T-helper 1 cell treated with Interleukin-12 subunit alpha and Interleukin-12 subunit beta and Interleukin-4 antibody, amounts not matched to agents 30 μg/mL and 1 μg/mL, for 36 hours (primary cell): ENCODE measurements at regions not wholly inside any gene's neighbourhood (a gene's known extent, or its start where the extent isn't known, plus 50 kb on each side); places are given as distances from the start of the nearest gene placed in this dataset.

Experiments
- H3K27ac Mint-ChIP-seq: one replicate; pipeline ENCODE4 v1.8.0; 2021; ENCODE audit warnings: mild to moderate bottlenecking, mixed read lengths
- H3K27me3 Mint-ChIP-seq: one replicate; pipeline ENCODE4 v1.8.0; 2021; ENCODE audit warnings: low read depth, mixed read lengths
- H3K36me3 Mint-ChIP-seq: one replicate; pipeline ENCODE4 v1.8.0; 2021; ENCODE audit warnings: low read depth, mixed read lengths
- H3K4me1 Mint-ChIP-seq: one replicate; pipeline ENCODE4 v1.8.0; 2021; ENCODE audit warnings: low read depth, mixed read lengths
- H3K4me3 Mint-ChIP-seq: one replicate; pipeline ENCODE4 v1.8.0; 2021; ENCODE audit warnings: mild to moderate bottlenecking, moderate library complexity, mixed read lengths
- H3K9me3 Mint-ChIP-seq: one replicate; pipeline ENCODE4 v1.8.0; 2021; ENCODE audit warnings: mixed read lengths

GRCh38 chr13:89267734-89268133 lies 1596.6 kb downstream of the SLITRK5 start:
- H3K4me1 Mint-ChIP-seq: no peaks in the 10 kb centered on the region
- H3K27ac Mint-ChIP-seq: no peak overlapping the region
- peaks cover 19% of the 10 kb centered on the region for H3K9me3 Mint-ChIP-seq
- H3K27me3 Mint-ChIP-seq: no peaks in the 10 kb centered on the region
- no peak overlapping the region for H3K4me3 Mint-ChIP-seq
- H3K36me3 Mint-ChIP-seq: no peaks in the 10 kb centered on the region

- Mint-ChIP-seq H3K9me3 (peaks cover 15% of the 10 kb centered on the region), H3K36me3 (no peaks in the 10 kb centered on the region), H3K27me3 (no peaks in the 10 kb centered on the region), H3K4me3 (no peak overlapping the region), H3K4me1 (no peaks in the 10 kb centered on the region), H3K27ac (no peak overlapping the region)
These were observed 1598.6 kb downstream of the SLITRK5 start for GRCh38 chr13:89269737-89270136.

DNA sequence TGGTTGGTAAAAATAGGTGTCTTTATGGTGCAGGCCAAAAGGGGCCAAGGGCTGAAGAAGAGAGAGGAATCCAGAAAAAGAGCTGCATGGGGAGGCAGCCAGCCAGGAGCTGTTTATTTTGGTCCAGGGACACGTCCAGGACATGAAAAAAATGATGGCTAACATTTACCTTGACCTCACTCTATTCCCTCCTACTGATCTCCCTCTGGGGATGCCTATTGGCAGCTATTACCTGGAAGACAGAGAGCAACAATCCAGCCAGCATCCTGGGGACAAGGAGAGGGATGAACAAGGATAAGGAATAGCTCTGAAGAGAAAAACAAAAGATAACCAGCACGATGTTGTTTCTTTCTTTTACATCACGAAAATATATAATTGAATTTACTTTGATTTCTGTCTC lies 1599.6 kb downstream of the SLITRK5 start:
- H3K9me3 Mint-ChIP-seq: peaks cover 15% of the 10 kb centered on the region
- no peaks in the 10 kb centered on the region for H3K4me1 Mint-ChIP-seq
- no peak overlapping the region for H3K27ac Mint-ChIP-seq
- no peak overlapping the region for H3K4me3 Mint-ChIP-seq
- no peaks in the 10 kb centered on the region for H3K27me3 Mint-ChIP-seq
- H3K36me3 Mint-ChIP-seq: no peaks in the 10 kb centered on the region

GRCh38 chr13:89279374-89279773 lies 1608.2 kb downstream of the SLITRK5 start:
- H3K4me3 Mint-ChIP-seq: no peak overlapping the region
- H3K9me3 Mint-ChIP-seq: peaks cover 16% of the 10 kb centered on the region
- no peaks in the 10 kb centered on the region for H3K36me3 Mint-ChIP-seq
- no peaks in the 10 kb centered on the region for H3K27me3 Mint-ChIP-seq
- H3K4me1 Mint-ChIP-seq: no peaks in the 10 kb centered on the region
- no peak overlapping the region for H3K27ac Mint-ChIP-seq

DNA sequence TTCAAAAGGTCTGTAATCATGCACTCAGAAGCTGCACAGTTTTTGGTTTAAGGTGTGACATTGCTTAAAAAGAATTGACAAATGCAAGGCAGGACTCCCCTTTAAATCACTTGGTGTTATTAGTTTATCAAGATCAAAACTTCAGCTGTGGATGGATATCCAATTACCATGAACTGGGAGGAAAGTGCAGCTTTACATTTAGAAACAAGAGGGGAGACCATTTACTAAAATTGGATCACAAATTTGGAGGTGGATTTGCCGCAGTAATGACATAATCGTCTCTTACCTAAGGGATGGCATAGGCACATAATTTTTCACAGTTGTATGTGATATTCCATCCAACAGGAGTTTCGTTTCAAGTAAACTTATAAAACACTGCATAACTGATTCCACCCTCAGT lies 1610.2 kb downstream of the SLITRK5 start:
- no peaks in the 10 kb centered on the region for H3K4me1 Mint-ChIP-seq
- H3K27me3 Mint-ChIP-seq: no peaks in the 10 kb centered on the region

DNA sequence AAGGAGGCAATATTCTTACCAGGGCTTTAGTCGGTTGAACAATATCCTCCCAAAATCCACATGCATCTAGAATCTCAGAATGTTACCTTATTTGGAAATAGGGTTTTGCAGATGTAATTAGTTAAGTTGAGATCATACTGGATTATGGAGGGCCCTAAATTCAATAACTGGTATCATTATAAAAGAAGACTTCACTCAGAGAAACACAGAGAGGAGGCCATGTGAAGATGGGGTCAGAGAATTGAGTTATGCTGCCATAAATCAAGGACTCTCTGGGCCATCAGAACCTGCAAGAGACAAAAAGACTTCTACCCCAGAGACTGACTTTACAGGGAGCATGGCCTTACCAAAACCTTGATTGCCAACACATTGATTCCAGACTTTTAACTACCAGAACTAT lies 1611.1 kb downstream of the SLITRK5 start:
- H3K9me3 Mint-ChIP-seq: peaks cover 16% of the 10 kb centered on the region
- no peak overlapping the region for H3K27ac Mint-ChIP-seq
- no peaks in the 10 kb centered on the region for H3K27me3 Mint-ChIP-seq
- no peaks in the 10 kb centered on the region for H3K4me1 Mint-ChIP-seq
- H3K36me3 Mint-ChIP-seq: no peaks in the 10 kb centered on the region
- H3K4me3 Mint-ChIP-seq: no peak overlapping the region

More for the DNA sequence above, 1610.2 kb downstream of the SLITRK5 start:
- H3K27ac Mint-ChIP-seq: no peak overlapping the region
- no peak overlapping the region for H3K4me3 Mint-ChIP-seq
- no peaks in the 10 kb centered on the region for H3K36me3 Mint-ChIP-seq
- H3K9me3 Mint-ChIP-seq: peaks cover 16% of the 10 kb centered on the region

GRCh38 chr13:89287381-89287780 lies 1616.2 kb downstream of the SLITRK5 start:
- Mint-ChIP-seq H3K4me3 (no peak overlapping the region), H3K9me3 (peaks cover 19% of the 10 kb centered on the region), H3K27ac (no peak overlapping the region), H3K36me3 (no peaks in the 10 kb centered on the region), H3K4me1 (no peaks in the 10 kb centered on the region), H3K27me3 (no peaks in the 10 kb centered on the region)

GRCh38 chr13:89294115-89294867 lies 1623.1 kb downstream of the SLITRK5 start:
- H3K4me1 Mint-ChIP-seq: no peaks in the 10 kb centered on the region
- no peaks in the 10 kb centered on the region for H3K36me3 Mint-ChIP-seq
- no peak overlapping the region for H3K27ac Mint-ChIP-seq
- H3K27me3 Mint-ChIP-seq: no peaks in the 10 kb centered on the region
- H3K9me3 Mint-ChIP-seq: peaks cover 24% of the 10 kb centered on the region
- no peak overlapping the region for H3K4me3 Mint-ChIP-seq

- H3K4me3 Mint-ChIP-seq: no peak overlapping the region
- no peaks in the 10 kb centered on the region for H3K4me1 Mint-ChIP-seq
These were observed 1636.1 kb downstream of the SLITRK5 start for GRCh38 chr13:89307278-89307677.

GRCh38 chr13:89310943-89311672 lies 1639.9 kb downstream of the SLITRK5 start:
- Mint-ChIP-seq H3K9me3 (peaks cover 3% of the 10 kb centered on the region), H3K27me3 (no peaks in the 10 kb centered on the region), H3K36me3 (no peaks in the 10 kb centered on the region), H3K4me3 (no peak overlapping the region), H3K27ac (no peak overlapping the region), H3K4me1 (no peaks in the 10 kb centered on the region)

More at GRCh38 chr13:89307278-89307677, 1636.1 kb downstream of the SLITRK5 start:
- H3K27ac Mint-ChIP-seq: no peak overlapping the region
- H3K9me3 Mint-ChIP-seq: peaks cover 6% of the 10 kb centered on the region
- H3K27me3 Mint-ChIP-seq: no peaks in the 10 kb centered on the region
- H3K36me3 Mint-ChIP-seq: no peaks in the 10 kb centered on the region

- H3K36me3 Mint-ChIP-seq: no peaks in the 10 kb centered on the region
- peaks cover 3% of the 10 kb centered on the region for H3K9me3 Mint-ChIP-seq
- no peak overlapping the region for H3K27ac Mint-ChIP-seq
- H3K4me3 Mint-ChIP-seq: no peak overlapping the region
- H3K4me1 Mint-ChIP-seq: no peaks in the 10 kb centered on the region
- H3K27me3 Mint-ChIP-seq: no peaks in the 10 kb centered on the region
These were observed 1644.1 kb downstream of the SLITRK5 start for GRCh38 chr13:89315287-89315686.

DNA sequence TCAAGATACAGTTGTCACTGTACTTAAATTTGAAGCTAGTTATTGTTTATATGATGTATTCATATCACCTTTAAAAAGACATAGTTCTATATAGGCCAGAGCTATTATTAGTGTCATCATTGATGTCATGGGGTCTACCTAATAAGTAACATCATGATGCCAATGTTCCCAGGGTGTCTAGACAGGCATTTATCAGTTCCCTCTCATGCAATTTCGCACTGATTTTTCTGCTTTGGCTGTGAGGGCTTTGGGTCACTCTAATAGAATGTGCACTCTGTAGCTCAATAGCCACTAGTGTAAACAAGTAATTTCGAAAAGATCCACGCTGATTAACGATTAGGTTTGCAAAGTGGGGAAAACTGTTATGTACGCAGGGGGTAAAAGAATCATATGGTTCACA lies 1651.3 kb downstream of the SLITRK5 start:
- Mint-ChIP-seq H3K9me3 (peaks cover 13% of the 10 kb centered on the region), H3K4me3 (no peak overlapping the region), H3K36me3 (no peaks in the 10 kb centered on the region), H3K27me3 (no peaks in the 10 kb centered on the region), H3K27ac (no peak overlapping the region), H3K4me1 (no peaks in the 10 kb centered on the region)

- no peaks in the 10 kb centered on the region for H3K4me1 Mint-ChIP-seq
- no peaks in the 10 kb centered on the region for H3K36me3 Mint-ChIP-seq
- peaks cover 24% of the 10 kb centered on the region for H3K9me3 Mint-ChIP-seq
- no peaks in the 10 kb centered on the region for H3K27me3 Mint-ChIP-seq
- H3K4me3 Mint-ChIP-seq: no peak overlapping the region
- H3K27ac Mint-ChIP-seq: no peak overlapping the region
These were observed 1653.4 kb downstream of the SLITRK5 start for GRCh38 chr13:89324582-89324981.

DNA sequence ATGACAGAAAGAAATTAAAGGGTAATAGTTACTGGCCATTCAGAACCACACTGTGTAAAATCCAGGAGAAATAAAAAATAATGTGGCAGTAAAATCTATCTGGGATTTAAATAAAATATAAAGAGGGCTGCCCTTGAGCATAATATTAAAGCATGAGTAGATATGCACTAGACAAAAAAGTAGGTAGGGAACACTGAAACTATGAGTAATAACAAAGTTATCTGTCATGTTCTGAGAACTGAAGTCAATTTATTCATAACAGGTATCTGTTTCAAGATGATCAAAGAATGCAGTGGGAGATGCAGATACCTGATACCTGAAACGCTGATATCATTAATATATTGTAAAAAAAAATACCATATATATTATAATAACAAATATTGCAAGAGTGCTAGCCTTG lies 1672.0 kb downstream of the SLITRK5 start:
- Mint-ChIP-seq H3K27me3 (no peaks in the 10 kb centered on the region), H3K36me3 (no peaks in the 10 kb centered on the region), H3K27ac (no peak overlapping the region), H3K9me3 (no peaks in the 10 kb centered on the region), H3K4me1 (no peaks in the 10 kb centered on the region), H3K4me3 (no peak overlapping the region)

DNA sequence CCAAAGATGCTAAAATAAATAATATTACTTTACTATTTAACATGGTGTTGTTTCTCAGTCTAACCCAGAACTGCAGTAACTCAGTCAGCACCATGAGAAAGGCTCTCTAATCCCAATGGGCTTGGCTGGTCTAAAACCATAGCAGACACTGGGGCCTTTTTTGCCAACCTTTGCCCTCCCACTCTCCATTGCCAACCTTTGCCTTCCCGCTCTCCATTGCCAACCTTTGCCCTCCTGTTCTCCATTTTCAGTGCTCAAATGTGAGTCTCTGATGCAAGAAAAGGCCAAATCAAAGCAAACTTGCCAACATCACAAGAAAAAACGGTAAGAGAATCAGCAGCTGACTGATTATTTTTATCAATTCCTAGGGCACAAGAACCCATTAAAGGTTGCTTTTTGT lies 1681.2 kb downstream of the SLITRK5 start:
- Mint-ChIP-seq H3K4me3 (no peak overlapping the region), H3K9me3 (peaks cover 14% of the 10 kb centered on the region), H3K27me3 (no peaks in the 10 kb centered on the region), H3K27ac (no peak overlapping the region), H3K36me3 (no peaks in the 10 kb centered on the region), H3K4me1 (no peaks in the 10 kb centered on the region)
